ENCODE measurements at regions not wholly inside any gene's neighbourhood (a gene's known extent, or its start where the extent isn't known, plus 50 kb on each side); places are given as distances from the start of the nearest gene placed in this dataset.

GRCh38 chr12:82635263-82635662 is 51.4 kb upstream of the TMTC2 start:
- no peak overlapping the region for H3K4me2 ChIP-seq (ENCODE audit: low read depth, low read length, poor library complexity, severe bottlenecking)
- H3K4me1 ChIP-seq (ENCODE audit: insufficient read depth, low read length, poor library complexity, severe bottlenecking) = no peaks in the 10 kb centered on the region
- no peaks in the 10 kb centered on the region for H3F3A ChIP-seq (ENCODE audit: low read depth)
- no peak for TF ChIP-seq EZH2phosphoT487 (IDR thresholded peaks at IDR 0.05; ENCODE audit: borderline replicate concordance)
- no peak for TF ChIP-seq CTCF (conservative IDR thresholded peaks at IDR 0.05; ENCODE audit: low read length)
- no peaks in the 10 kb centered on the region for H3K27me3 ChIP-seq (ENCODE audit: insufficient read depth, low read length, poor library complexity, severe bottlenecking)
- H3K79me2 ChIP-seq (ENCODE audit: insufficient read depth, low read length) = no peaks in the 10 kb centered on the region
- H3K9me2 ChIP-seq (replicated peaks; ENCODE audit: low read depth, low read length) = no peaks in the 10 kb centered on the region
- no peak overlapping the region for H3K4me3 ChIP-seq (ENCODE audit: low read length, poor library complexity, severe bottlenecking)
- no peak overlapping the region for H2AFZ ChIP-seq (ENCODE audit: low read length)
- no peaks in the 10 kb centered on the region for H3K36me3 ChIP-seq (ENCODE audit: insufficient read depth, low read length)
- H3K9me3 ChIP-seq (ENCODE audit: insufficient read depth, low read depth, low read length) = no peaks in the 10 kb centered on the region; the same call in 1 of the 2 replicates
- H3K9ac ChIP-seq (ENCODE audit: low read depth, low read length, poor library complexity, severe bottlenecking) = no peak overlapping the region
- no peaks in the 10 kb centered on the region for H4K20me1 ChIP-seq (ENCODE audit: insufficient read depth, low read length, poor library complexity, severe bottlenecking)

All from Loucy (cell line).